ENCODE measurements at regions not wholly inside any gene's neighbourhood (a gene's known extent, or its start where the extent isn't known, plus 50 kb on each side); places are given as distances from the start of the nearest gene placed in this dataset.

DNA sequence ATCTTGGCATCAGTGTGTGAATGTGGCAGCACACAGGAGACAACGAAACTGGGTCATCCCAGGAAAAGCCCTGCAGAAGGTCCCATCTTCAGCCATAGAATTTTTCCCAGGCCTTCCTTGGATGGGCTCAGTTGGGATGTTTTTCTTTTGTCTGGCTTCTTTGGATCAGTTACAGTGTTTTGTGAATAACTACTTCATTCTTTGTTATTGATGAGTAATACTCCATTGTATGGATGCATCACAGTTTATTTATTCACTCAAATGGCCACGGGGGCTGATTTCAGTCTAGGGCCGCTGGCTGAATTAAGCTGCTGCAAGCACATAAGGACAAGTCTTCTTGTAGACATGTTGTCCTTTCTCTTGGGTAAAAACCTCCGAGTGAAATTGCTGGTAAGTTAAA lies 81.3 kb upstream of the CD93 start (continued):
- TF ChIP-seq BHLHE40 (IDR thresholded peaks at IDR 0.05; ENCODE audit: low read depth, low read length) = no peak
- TF ChIP-seq ZC3H11A (IDR thresholded peaks at IDR 0.05) = no peak
- TF ChIP-seq TFCP2L1 (CRISPR knock-in tag; IDR thresholded peaks at IDR 0.05) = no peak
- no peak for TF ChIP-seq HOXB13 (CRISPR knock-in tag; IDR thresholded peaks at IDR 0.05; ENCODE audit: low read depth)

DNA sequence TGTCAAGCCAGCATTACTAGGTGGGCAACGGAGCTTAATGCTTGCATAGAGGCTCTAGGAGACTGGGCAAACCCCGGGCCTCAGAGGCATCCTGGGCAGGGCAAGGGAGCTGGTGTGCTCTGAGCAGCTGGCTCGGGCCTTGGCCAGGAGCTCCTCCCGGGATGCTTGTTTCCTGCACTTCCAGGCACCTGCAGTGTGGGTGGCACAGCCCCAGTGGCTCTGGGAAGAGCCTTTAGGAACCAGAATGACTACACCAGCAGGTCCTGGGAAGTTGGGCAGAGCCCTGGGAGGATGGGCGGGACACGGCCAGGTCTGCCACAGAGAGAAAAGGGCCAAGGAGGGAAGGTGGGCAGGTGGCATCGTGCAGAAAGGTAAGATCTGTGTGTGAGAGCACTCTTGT lies 80.4 kb upstream of the CD93 start:
- H3K27ac ChIP-seq = no peak overlapping the region
- DNase-seq (ENCODE audit: low read depth in 1 of 2, low spot score in 1 of 2) (no peak), FAIRE-seq (no peak), ATAC-seq (no peak)
- ChIA-PET CTCF (interaction anchor here (0.6 to 1.8 kb wide), 6 partner anchors 9 to 481 kb away, joined by 3 to 6 read pairs (median 4); no protein-coding TSS in a partner anchor), POLR2A (no interaction called here)
- TF ChIP-seq RCOR1 (IDR thresholded peaks at IDR 0.05; ENCODE audit: low read depth, low read length) (no peak), PHF8 (IDR thresholded peaks at IDR 0.05; ENCODE audit: borderline replicate concordance, low read depth) (no peak), HOXB13 (CRISPR knock-in tag; IDR thresholded peaks at IDR 0.05; ENCODE audit: low read depth) (no peak), JUN (IDR thresholded peaks at IDR 0.05) (no peak), RAD21 (conservative IDR thresholded peaks at IDR 0.05 in 1 of 2, IDR thresholded peaks at IDR 0.05 in 1 of 2) (no peak), HDAC2 (IDR thresholded peaks at IDR 0.05) (no peak), NFE2L2 (conservative IDR thresholded peaks at IDR 0.05; ENCODE audit: low read length) (no peak), CEBPB (IDR thresholded peaks at IDR 0.05) (no peak), POLR2A (IDR thresholded peaks at IDR 0.05; ENCODE audit: low read length) (no peak), BHLHE40 (IDR thresholded peaks at IDR 0.05; ENCODE audit: low read depth, low read length) (no peak)
- TF ChIP-seq, protein P1, sequence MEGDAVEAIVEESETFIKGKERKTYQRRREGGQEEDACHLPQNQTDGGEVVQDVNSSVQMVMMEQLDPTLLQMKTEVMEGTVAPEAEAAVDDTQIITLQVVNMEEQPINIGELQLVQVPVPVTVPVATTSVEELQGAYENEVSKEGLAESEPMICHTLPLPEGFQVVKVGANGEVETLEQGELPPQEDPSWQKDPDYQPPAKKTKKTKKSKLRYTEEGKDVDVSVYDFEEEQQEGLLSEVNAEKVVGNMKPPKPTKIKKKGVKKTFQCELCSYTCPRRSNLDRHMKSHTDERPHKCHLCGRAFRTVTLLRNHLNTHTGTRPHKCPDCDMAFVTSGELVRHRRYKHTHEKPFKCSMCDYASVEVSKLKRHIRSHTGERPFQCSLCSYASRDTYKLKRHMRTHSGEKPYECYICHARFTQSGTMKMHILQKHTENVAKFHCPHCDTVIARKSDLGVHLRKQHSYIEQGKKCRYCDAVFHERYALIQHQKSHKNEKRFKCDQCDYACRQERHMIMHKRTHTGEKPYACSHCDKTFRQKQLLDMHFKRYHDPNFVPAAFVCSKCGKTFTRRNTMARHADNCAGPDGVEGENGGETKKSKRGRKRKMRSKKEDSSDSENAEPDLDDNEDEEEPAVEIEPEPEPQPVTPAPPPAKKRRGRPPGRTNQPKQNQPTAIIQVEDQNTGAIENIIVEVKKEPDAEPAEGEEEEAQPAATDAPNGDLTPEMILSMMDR (IDR thresholded peaks at IDR 0.05) = no peak
- TF ChIP-seq, protein P2, sequence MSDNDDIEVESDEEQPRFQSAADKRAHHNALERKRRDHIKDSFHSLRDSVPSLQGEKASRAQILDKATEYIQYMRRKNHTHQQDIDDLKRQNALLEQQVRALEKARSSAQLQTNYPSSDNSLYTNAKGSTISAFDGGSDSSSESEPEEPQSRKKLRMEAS (IDR thresholded peaks at IDR 0.05) = no peak
- H3K4me3 ChIP-seq = no peak overlapping the region
- 64% methylated on average over 7 of the region's 7 CpGs for WGBS (ENCODE audit: missing lambda C conversion rate)
- H3K4me2 ChIP-seq = no peak overlapping the region
- peaks cover 7% of the 10 kb centered on the region; the same call in 2 of the 3 replicates for H3K4me1 ChIP-seq
- H3K9me3 ChIP-seq = no peaks in the 10 kb centered on the region

DNA sequence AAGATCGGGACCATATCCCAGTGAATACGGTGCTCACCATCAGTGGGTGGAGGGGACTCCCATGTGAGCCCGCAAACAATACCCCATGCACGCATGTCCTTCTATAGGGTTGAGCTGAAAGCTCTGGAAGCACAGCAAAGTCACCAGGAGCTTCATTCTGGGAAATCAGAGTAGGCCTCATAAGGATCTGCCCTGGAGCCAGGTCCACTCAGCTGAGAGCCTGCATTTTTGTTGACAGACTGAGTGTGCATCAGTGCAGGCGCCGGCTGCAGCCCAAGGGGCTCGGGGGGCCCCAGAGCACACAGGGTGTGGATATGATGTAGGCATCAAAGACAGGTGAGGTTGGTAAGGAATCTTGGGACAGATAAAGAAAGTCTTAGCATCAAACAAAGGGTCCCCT lies 79.8 kb upstream of the CD93 start:
- no peak for DNase-seq (ENCODE audit: low read depth in 1 of 2, low spot score in 1 of 2)
- ChIA-PET CTCF (interaction anchor here (0.6 to 1.8 kb wide), 6 partner anchors 8 to 481 kb away, joined by 3 to 6 read pairs (median 4); no protein-coding TSS in a partner anchor), POLR2A (no interaction called here)
- H3K4me3 ChIP-seq = no peak overlapping the region
- no peak overlapping the region for H3K27ac ChIP-seq
- TF ChIP-seq JUN (IDR thresholded peaks at IDR 0.05) (no peak), TFCP2L1 (CRISPR knock-in tag; IDR thresholded peaks at IDR 0.05) (no peak), TP53 (CRISPR knock-in tag; IDR thresholded peaks at IDR 0.05) (no peak), MAZ (IDR thresholded peaks at IDR 0.05; ENCODE audit: borderline replicate concordance, low read depth, low read length) (no peak), CHD2 (IDR thresholded peaks at IDR 0.05; ENCODE audit: low read length, partially characterized antibody) (no peak), SREBF2 (IDR thresholded peaks at IDR 0.05) (no peak), HDAC2 (IDR thresholded peaks at IDR 0.05) (no peak), ZSCAN20 (CRISPR knock-in tag; IDR thresholded peaks at IDR 0.05) (no peak)
- WGBS (ENCODE audit: missing lambda C conversion rate) = 87% methylated on average over 7 of the region's 7 CpGs
- H3K4me1 ChIP-seq = peaks cover 7% of the 10 kb centered on the region; the same call in 2 of the 3 replicates
- no peaks in the 10 kb centered on the region for H3K9me3 ChIP-seq
- FAIRE-seq = no peak
- no peak overlapping the region for H3K4me2 ChIP-seq
- no peak for ATAC-seq

DNA sequence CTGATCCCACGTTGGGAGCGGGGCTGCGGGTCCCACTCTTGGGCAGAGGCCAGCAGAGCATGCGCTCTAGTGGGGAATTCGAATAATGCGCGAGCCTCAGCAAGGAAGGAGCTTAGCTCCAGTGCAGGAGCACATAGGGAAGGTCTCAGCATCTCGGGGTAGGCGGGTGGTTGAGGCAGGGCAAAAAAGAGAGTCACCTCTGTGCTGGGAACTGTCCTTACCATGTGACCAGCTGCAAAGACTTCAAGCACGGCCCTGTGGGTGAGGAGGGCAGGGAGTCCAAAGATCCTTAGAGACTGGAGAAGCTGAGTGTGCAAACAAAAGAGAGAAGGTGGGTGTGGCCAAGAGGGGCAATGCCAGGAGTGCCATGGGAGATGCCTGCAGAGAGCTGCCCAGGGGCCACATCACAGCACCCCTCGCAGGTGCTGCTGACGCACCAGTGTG lies 79.2 kb upstream of the CD93 start:
- peaks cover 7% of the 10 kb centered on the region; the same call in 2 of the 3 replicates for H3K4me1 ChIP-seq
- H3K27ac ChIP-seq = peak overlapping the region in 1 of 2 experiments; percentile 44; a peak in 2 of 6 replicates
- CTCF ChIA-PET = interaction anchor here (0.8 to 1.8 kb wide), 6 partner anchors 8 to 474 kb away, joined by 3 to 6 read pairs (median 4); no protein-coding TSS in a partner anchor
- FAIRE-seq (no peak), ATAC-seq (peak; percentile 44 to 65; a peak in 3 of 6 replicates), DNase-seq (ENCODE audit: low read depth in 1 of 2, low spot score in 1 of 2) (no peak)
- H3K9me3 ChIP-seq = no peaks in the 10 kb centered on the region
- TF ChIP-seq RNF2 (IDR thresholded peaks at IDR 0.05; ENCODE audit: borderline replicate concordance, low read depth) = no peak
- TF ChIP-seq CEBPB (IDR thresholded peaks at IDR 0.05) = no peak
- TF ChIP-seq HOXB13 (CRISPR knock-in tag; IDR thresholded peaks at IDR 0.05; ENCODE audit: low read depth) = no peak
- TF ChIP-seq, protein P3, sequence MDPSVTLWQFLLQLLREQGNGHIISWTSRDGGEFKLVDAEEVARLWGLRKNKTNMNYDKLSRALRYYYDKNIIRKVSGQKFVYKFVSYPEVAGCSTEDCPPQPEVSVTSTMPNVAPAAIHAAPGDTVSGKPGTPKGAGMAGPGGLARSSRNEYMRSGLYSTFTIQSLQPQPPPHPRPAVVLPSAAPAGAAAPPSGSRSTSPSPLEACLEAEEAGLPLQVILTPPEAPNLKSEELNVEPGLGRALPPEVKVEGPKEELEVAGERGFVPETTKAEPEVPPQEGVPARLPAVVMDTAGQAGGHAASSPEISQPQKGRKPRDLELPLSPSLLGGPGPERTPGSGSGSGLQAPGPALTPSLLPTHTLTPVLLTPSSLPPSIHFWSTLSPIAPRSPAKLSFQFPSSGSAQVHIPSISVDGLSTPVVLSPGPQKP (IDR thresholded peaks at IDR 0.05; ENCODE audit: low read depth, low read length) = no peak
- TF ChIP-seq, protein P4, sequence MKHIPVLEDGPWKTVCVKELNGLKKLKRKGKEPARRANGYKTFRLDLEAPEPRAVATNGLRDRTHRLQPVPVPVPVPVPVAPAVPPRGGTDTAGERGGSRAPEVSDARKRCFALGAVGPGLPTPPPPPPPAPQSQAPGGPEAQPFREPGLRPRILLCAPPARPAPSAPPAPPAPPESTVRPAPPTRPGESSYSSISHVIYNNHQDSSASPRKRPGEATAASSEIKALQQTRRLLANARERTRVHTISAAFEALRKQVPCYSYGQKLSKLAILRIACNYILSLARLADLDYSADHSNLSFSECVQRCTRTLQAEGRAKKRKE (CRISPR knock-in tag; IDR thresholded peaks at IDR 0.05; ENCODE audit: low read depth) = no peak
- TF ChIP-seq RAD21 (conservative IDR thresholded peaks at IDR 0.05 in 1 of 2, IDR thresholded peaks at IDR 0.05 in 1 of 2) = 0 out of 5 replicates have a peak, but pooled peaks have one; percentile 7 to 21
- TF ChIP-seq SMC3 (IDR thresholded peaks at IDR 0.05) = no peak
- TF ChIP-seq NFE2L2 (conservative IDR thresholded peaks at IDR 0.05; ENCODE audit: low read length) = no peak
- no peak overlapping the region for H3K4me3 ChIP-seq
- POLR2A ChIA-PET = no interaction called here
- 69% methylated on average over 12 of the region's 12 CpGs for WGBS (ENCODE audit: missing lambda C conversion rate)
- 0 out of 3 replicates have a peak overlapping the region, but pooled peaks have one; percentile 13 for H3K4me2 ChIP-seq
